HepG2 (cell line): ENCODE measurements at regions not wholly inside any gene's neighbourhood (a gene's known extent, or its start where the extent isn't known, plus 50 kb on each side); places are given as distances from the start of the nearest gene placed in this dataset.

Experiments
- ATAC-seq: fragments of 200-7000 bp; cut with Tn5 transposase; 3 replicates; pipeline ENCODE4 v1.9.1; 2020; ENCODE audit warnings: mild to moderate bottlenecking, moderate library complexity
- BruUV-seq: library from RNA; stranded (reverse); fragments of 400-500 nt; replicated peaks from 2 replicates; lab custom pipeline; 2021; lab: Mats Ljungman, UMichigan
- CTCF ChIA-PET: fragments of 300-600 bp; formaldehyde crosslinking; extraction: SDS; loops from one replicate; lab custom pipeline; 2021; ENCODE audit warnings: low total read pairs, inconsistent platforms, low intra/inter-chr PET ratio; lab: Yijun Ruan, JAX
- POLR2A ChIA-PET: fragments of 350-600 bp; sonication (Branson Sonifier 250); formaldehyde crosslinking; loops from one replicate; lab custom pipeline; 2020; ENCODE audit warnings: antibody characterized with exemption, inconsistent platforms; lab: Yijun Ruan, JAX
- DNase-seq: peaks from one replicate; pipeline ENCODE4 v3.0.0-alpha.2; 2015; ENCODE audit warnings: low spot score
- FAIRE-seq: peaks from 3 replicates; lab custom pipeline; 2011; peaks lifted over from hg19 to GRCh38; lab: Jason Lieb, UNC
- H2AFZ ChIP-seq: one replicate; pipeline ENCODE4 v1.6.1; 2011; ENCODE audit warnings: low read length, inconsistent platforms
- H3K27ac ChIP-seq: fragments of 300-600 bp; 3 replicates; pipeline ENCODE4 v1.8.0; 2011; ENCODE audit warnings: mixed run types, mild to moderate bottlenecking, mixed read lengths, low read length, inconsistent platforms; ENCODE audit not compliant: insufficient read depth; ENCODE audit errors: extremely low read length
- H3K27me3 ChIP-seq, 2 experiments: fragments of 200-600 bp in 1 of 2; 2 replicates in 1 of 2; 3 replicates in 1 of 2; pipeline versions ENCODE4 v1.6.0 to v1.8.0; 2011; ENCODE audit warnings: low read length in 2 of 2, mild to moderate bottlenecking in 2 of 2, moderate library complexity in 2 of 2, inconsistent platforms in 1 of 2; ENCODE audit not compliant: insufficient read depth in 2 of 2, control insufficient read depth in 1 of 2
- H3K36me3 ChIP-seq, 2 experiments: fragments of 200-600 bp in 1 of 2; replicated peaks in 1 of 2; 2 replicates in 1 of 2; 3 replicates in 1 of 2; pipeline versions ENCODE4 v1.5.1 to v1.8.0; 2011; ENCODE audit warnings: low read length in 2 of 2, inconsistent platforms in 1 of 2; ENCODE audit not compliant: insufficient read depth in 2 of 2, control insufficient read depth in 1 of 2
- H3K4me1 ChIP-seq: 2 replicates; pipeline ENCODE4 v1.5.1; 2012; ENCODE audit warnings: low read length, inconsistent platforms; ENCODE audit not compliant: insufficient read depth
- H3K4me2 ChIP-seq: 2 replicates; pipeline ENCODE4 v1.6.0; 2011; ENCODE audit warnings: low read depth, low read length, inconsistent platforms
- H3K4me3 ChIP-seq, 3 experiments: fragments of 200-600 bp in 1 of 3; sonication (generic), shearing (Covaris generic) in 1 of 3; replicated peaks in 1 of 3; 2 replicates each; pipeline ENCODE4 v1.5.1; 2011 to 2016; ENCODE audit warnings: low read length in 3 of 3, inconsistent platforms in 2 of 3, low read depth in 2 of 3, mild to moderate bottlenecking in 2 of 3, control low read depth in 1 of 3, mixed read lengths in 1 of 3; ENCODE audit not compliant: insufficient read depth in 1 of 3
- H3K79me2 ChIP-seq: one replicate; pipeline ENCODE4 v1.6.1; 2011; ENCODE audit warnings: low read length, inconsistent platforms; ENCODE audit not compliant: insufficient read depth
- H3K9ac ChIP-seq: 2 replicates; pipeline ENCODE4 v1.6.0; 2011; ENCODE audit warnings: mild to moderate bottlenecking, low read depth, low read length, inconsistent platforms; ENCODE audit not compliant: insufficient read depth
- H3K9me3 ChIP-seq: 2 replicates; pipeline ENCODE4 v1.5.1; 2012; ENCODE audit warnings: mild to moderate bottlenecking, low read length
- H4K20me1 ChIP-seq: 2 replicates; pipeline ENCODE4 v1.6.0; 2011; ENCODE audit warnings: inconsistent platforms, mild to moderate bottlenecking, low read length, moderate library complexity; ENCODE audit not compliant: insufficient read depth
- ATM ChIP-seq: fragments of 450-650 bp; IDR thresholded peaks from 2 replicates; pipeline ENCODE4 v1.7.1; 2017; ENCODE audit warnings: mild to moderate bottlenecking, borderline replicate concordance
- CREB1 ChIP-seq, 2 experiments: fragments of 450-650 bp in 1 of 2; IDR thresholded peaks; 2 replicates each; pipeline ENCODE4 v1.6.1; 2016 to 2017; ENCODE audit warnings: control low read depth in 1 of 2, mild to moderate bottlenecking in 1 of 2, missing compliant biosample characterization in 1 of 2, missing genetic modification characterization in 1 of 2
- HHEX ChIP-seq: IDR thresholded peaks from 2 replicates; pipeline ENCODE4 v1.6.1; 2016; ENCODE audit warnings: control low read depth
- HNRNPLL ChIP-seq: fragments of 200-400 bp; formaldehyde crosslinking; IDR thresholded peaks from 2 replicates; pipeline ENCODE4 v1.6.1; 2017; ENCODE audit warnings: mild to moderate bottlenecking, low read depth, low read length; ENCODE audit not compliant: poor library complexity, severe bottlenecking
- KLF15 ChIP-seq: sonication (generic); formaldehyde crosslinking; IDR thresholded peaks from 2 replicates; pipeline ENCODE4 v1.8.1; 2023; ENCODE audit warnings: borderline replicate concordance, mild to moderate bottlenecking, inconsistent platforms, missing genetic modification reagents, mixed read lengths
- MTF2 ChIP-seq: sonication (generic); formaldehyde crosslinking; IDR thresholded peaks from 2 replicates; pipeline ENCODE4 v1.5.0; 2020; ENCODE audit warnings: missing genetic modification reagents, borderline replicate concordance
- NBN ChIP-seq: fragments of 450-650 bp; conservative IDR thresholded peaks from 2 replicates; pipeline ENCODE4 v1.6.1; 2017
- RORA ChIP-seq: sonication (generic); formaldehyde crosslinking; IDR thresholded peaks from 2 replicates; pipeline ENCODE4 v1.5.0; 2020; ENCODE audit warnings: mild to moderate bottlenecking, missing genetic modification reagents, moderate library complexity
- TCF12 ChIP-seq, 2 experiments: fragments of 450-650 bp in 1 of 2; sonication (generic) in 1 of 2; formaldehyde crosslinking in 1 of 2; IDR thresholded peaks; 2 replicates each; pipeline versions ENCODE4 v1.6.1 to v1.8.0; 2017 to 2022; ENCODE audit warnings: antibody characterized with exemption in 1 of 2, mild to moderate bottlenecking in 1 of 2, missing genetic modification reagents in 1 of 2, moderate library complexity in 1 of 2
- ZNF101 ChIP-seq: sonication (generic); formaldehyde crosslinking; IDR thresholded peaks from 2 replicates; pipeline ENCODE4 v1.4.0; 2020; ENCODE audit warnings: mild to moderate bottlenecking, low read depth, missing genetic modification reagents, borderline replicate concordance
- ZNF260 ChIP-seq: sonication (generic); formaldehyde crosslinking; IDR thresholded peaks from 2 replicates; pipeline ENCODE4 v1.4.0; 2020; ENCODE audit warnings: missing genetic modification reagents, low read depth, mild to moderate bottlenecking, borderline replicate concordance
- ZNF619 ChIP-seq: sonication (generic); formaldehyde crosslinking; IDR thresholded peaks from 2 replicates; pipeline ENCODE4 v1.4.0; 2020; ENCODE audit warnings: mild to moderate bottlenecking, missing genetic modification reagents
- ZNF878 ChIP-seq: sonication (generic); formaldehyde crosslinking; IDR thresholded peaks from 2 replicates; pipeline ENCODE4 v1.8.1; 2023; ENCODE audit warnings: mild to moderate bottlenecking, missing genetic modification reagents, moderate library complexity
- WGBS: methylation state at CpG from one replicate; pipeline ENCODE4 v1.1.6; 2017; ENCODE audit warnings: low lambda C conversion rate; 5-methylcytosine and 5-hydroxymethylcytosine counted together
- in situ Hi-C: cut with HindIII; loops from 2 replicates; pipeline ENCODE4 v1.10.0; 2017; ENCODE audit warnings: low pct_unique_long_range_greater_than_20kb; ENCODE audit not compliant: extremely low pct_ligation_motif_present
- intact Hi-C: fragments of 100-400 bp; cut with micrococcal nuclease; formaldehyde crosslinking; loops from one replicate; pipeline ENCODE4 v1.10.0; 2022; ENCODE audit not compliant: unreplicated experiment
- TF ChIP-seq, protein P1 (sequence below): sonication (generic); formaldehyde crosslinking; IDR thresholded peaks from 2 replicates; pipeline ENCODE4 v1.9.0; 2022; ENCODE audit warnings: low read depth, missing genetic modification reagents
- TF ChIP-seq, protein P2 (sequence below), 2 experiments: IDR thresholded peaks; 2 replicates each; pipeline ENCODE4 v1.6.1; 2011 to 2012; ENCODE audit warnings: low read length in 2 of 2, borderline replicate concordance in 1 of 2, low read depth in 1 of 2, mild to moderate bottlenecking in 1 of 2, moderate library complexity in 1 of 2

DNA sequence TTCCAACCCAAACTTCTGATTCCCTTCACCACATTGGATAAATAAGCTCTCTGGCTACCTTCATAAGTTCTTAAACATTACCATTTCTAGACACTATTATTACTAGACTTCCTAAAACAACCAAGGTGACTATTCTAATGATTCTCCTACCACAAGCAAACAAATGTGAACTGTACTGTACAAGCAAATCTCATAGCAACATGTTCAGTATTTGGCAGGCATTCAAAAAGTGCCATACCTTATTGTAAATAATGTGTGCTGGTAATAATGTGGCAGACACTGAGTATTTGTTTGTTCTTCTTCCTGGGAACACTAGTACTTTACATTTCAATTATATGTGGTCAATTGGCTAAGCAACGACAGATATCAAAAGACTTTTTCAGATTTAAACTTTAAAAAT is 986.0 kb upstream of the SPRY2 start:
- in situ Hi-C loops (no loop called here), intact Hi-C loops (no loop called here)
- FAIRE-seq = no peak

More for the DNA sequence above, 986.0 kb upstream of the SPRY2 start:
- ChIA-PET CTCF (no interaction called here), POLR2A (no interaction called here)
- Histone ChIP-seq H3K4me1 (no peaks in the 10 kb centered on the region), H3K4me2 (no peak overlapping the region), H3K27me3 (no peaks in the 10 kb centered on the region), H4K20me1 (no peaks in the 10 kb centered on the region), H3K27ac (no peak overlapping the region), H3K4me3 (no peak overlapping the region), H3K79me2 (no peaks in the 10 kb centered on the region), H2AFZ (no peak overlapping the region), H3K36me3 (no peaks in the 10 kb centered on the region), H3K9me3 (peaks cover 6% of the 10 kb centered on the region; the same call in 1 of the 2 replicates), H3K9ac (no peak overlapping the region)
- DNase-seq (no peak), ATAC-seq (no peak)
- no TSS peak for BruUV-seq
- TF ChIP-seq HNRNPLL (no peak), CREB1 (IDR thresholded peaks at IDR 0.05) (no peak), CREB1 (CRISPR knock-in tag; IDR thresholded peaks at IDR 0.05) (no peak), ATM (no peak), HHEX (CRISPR knock-in tag) (no peak), ZNF878 (CRISPR knock-in tag) (no peak), ZNF260 (CRISPR knock-in tag) (no peak), KLF15 (CRISPR knock-in tag) (no peak), ZNF101 (CRISPR knock-in tag) (no peak), MTF2 (CRISPR knock-in tag) (no peak), ZNF619 (CRISPR knock-in tag) (no peak), TCF12 (IDR thresholded peaks at IDR 0.05) (no peak), TCF12 (CRISPR knock-in tag; IDR thresholded peaks at IDR 0.05) (no peak), RORA (no peak), NBN (no peak)
- TF ChIP-seq, protein P1, sequence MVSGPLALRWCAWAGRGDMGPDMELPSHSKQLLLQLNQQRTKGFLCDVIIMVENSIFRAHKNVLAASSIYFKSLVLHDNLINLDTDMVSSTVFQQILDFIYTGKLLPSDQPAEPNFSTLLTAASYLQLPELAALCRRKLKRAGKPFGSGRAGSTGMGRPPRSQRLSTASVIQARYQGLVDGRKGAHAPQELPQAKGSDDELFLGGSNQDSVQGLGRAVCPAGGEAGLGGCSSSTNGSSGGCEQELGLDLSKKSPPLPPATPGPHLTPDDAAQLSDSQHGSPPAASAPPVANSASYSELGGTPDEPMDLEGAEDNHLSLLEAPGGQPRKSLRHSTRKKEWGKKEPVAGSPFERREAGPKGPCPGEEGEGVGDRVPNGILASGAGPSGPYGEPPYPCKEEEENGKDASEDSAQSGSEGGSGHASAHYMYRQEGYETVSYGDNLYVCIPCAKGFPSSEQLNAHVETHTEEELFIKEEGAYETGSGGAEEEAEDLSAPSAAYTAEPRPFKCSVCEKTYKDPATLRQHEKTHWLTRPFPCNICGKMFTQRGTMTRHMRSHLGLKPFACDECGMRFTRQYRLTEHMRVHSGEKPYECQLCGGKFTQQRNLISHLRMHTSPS (CRISPR knock-in tag) = no peak
- TF ChIP-seq, protein P2, sequence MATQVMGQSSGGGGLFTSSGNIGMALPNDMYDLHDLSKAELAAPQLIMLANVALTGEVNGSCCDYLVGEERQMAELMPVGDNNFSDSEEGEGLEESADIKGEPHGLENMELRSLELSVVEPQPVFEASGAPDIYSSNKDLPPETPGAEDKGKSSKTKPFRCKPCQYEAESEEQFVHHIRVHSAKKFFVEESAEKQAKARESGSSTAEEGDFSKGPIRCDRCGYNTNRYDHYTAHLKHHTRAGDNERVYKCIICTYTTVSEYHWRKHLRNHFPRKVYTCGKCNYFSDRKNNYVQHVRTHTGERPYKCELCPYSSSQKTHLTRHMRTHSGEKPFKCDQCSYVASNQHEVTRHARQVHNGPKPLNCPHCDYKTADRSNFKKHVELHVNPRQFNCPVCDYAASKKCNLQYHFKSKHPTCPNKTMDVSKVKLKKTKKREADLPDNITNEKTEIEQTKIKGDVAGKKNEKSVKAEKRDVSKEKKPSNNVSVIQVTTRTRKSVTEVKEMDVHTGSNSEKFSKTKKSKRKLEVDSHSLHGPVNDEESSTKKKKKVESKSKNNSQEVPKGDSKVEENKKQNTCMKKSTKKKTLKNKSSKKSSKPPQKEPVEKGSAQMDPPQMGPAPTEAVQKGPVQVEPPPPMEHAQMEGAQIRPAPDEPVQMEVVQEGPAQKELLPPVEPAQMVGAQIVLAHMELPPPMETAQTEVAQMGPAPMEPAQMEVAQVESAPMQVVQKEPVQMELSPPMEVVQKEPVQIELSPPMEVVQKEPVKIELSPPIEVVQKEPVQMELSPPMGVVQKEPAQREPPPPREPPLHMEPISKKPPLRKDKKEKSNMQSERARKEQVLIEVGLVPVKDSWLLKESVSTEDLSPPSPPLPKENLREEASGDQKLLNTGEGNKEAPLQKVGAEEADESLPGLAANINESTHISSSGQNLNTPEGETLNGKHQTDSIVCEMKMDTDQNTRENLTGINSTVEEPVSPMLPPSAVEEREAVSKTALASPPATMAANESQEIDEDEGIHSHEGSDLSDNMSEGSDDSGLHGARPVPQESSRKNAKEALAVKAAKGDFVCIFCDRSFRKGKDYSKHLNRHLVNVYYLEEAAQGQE (IDR thresholded peaks at IDR 0.05; ENCODE audit: borderline replicate concordance in 1 of 2, low read depth in 1 of 2, low read length in 2 of 2) = no peak
- 0% methylated on average over 1 of the region's 1 CpG for WGBS
